ENCODE measurements at regions not wholly inside any gene's neighbourhood (a gene's known extent, or its start where the extent isn't known, plus 50 kb on each side); places are given as distances from the start of the nearest gene placed in this dataset.

- TF ChIP-seq CTCF (IDR thresholded peaks at IDR 0.05) (no peak), POLR2A (IDR thresholded peaks at IDR 0.05) (no peak)
Observed at GRCh38 chr2:6685447-6685846, 180.3 kb downstream of the CMPK2 start.

Data from esophagus squamous epithelium (tissue), 4 donors.